HG02885 (cell line): ENCODE measurements at regions not wholly inside any gene's neighbourhood (a gene's known extent, or its start where the extent isn't known, plus 50 kb on each side); places are given as distances from the start of the nearest gene placed in this dataset.
"Not testable (repeated sequence)": the region's sequence is repeated elsewhere in the genome, so short reads cannot be mapped to it uniquely, and the experiment has no call there.

Experiments used
- ATAC-seq: cut with Tn5 transposase; IDR thresholded peaks from one replicate; pipeline ENCODE4 v1.9.1; 2021; ENCODE audit warnings: mild to moderate bottlenecking; ENCODE audit not compliant: unreplicated experiment, poor library complexity

DNA sequence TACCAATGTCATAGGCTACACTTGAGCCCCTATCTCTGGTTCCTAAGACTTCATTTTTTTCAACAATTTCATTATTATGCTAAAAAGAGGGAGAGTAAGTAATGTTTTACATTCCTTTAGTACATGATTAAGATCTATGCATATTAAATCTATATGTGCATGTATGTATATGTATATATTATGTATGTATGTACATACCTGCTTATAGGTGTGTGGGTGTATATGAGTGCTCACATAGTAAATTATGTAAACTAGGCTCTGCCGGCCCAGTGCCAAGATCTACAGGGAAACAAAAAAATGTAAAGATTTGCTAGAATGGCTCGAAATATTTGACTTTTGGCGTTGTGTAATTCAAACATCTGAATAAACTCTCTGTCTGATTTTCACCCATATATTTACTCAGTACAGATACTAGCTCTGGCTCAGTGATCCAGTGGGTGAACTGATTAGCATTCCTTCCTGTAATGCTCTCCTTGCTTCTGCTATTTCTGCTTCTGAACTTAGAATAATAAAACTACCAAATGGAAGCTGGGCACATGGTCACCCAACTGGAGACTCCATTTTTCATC is 113.1 kb upstream of the FGGY start:
- no peak for ATAC-seq

DNA sequence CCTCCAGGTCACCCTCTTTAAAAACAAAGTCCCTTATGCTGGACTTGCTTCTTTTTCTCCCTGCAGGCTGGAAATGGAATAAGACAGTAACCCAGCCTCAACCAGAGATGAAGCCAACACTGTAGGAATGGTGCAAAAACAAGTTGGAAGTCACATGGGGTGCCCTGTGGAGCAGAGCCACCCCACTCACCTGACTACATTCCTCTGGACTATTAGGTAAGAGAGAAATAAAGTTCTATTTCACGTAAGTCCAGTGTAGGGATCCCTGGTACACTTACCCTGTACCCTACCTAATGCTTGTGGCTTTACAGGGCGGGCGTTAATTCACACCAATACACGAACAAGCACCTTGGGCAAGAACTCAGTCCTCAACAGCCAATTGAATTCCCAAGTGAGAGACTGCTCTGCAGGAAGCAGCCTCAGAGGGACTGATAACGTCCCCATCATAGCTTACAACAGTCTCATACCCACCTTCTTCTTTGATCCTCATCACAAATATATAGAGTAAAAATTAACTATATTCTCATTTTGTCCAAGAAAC is 112.5 kb upstream of the FGGY start:
- ATAC-seq: no peak

- no peak for ATAC-seq
Observed at GRCh38 chr1:59185163-59185860, 111.6 kb upstream of the FGGY start.

DNA sequence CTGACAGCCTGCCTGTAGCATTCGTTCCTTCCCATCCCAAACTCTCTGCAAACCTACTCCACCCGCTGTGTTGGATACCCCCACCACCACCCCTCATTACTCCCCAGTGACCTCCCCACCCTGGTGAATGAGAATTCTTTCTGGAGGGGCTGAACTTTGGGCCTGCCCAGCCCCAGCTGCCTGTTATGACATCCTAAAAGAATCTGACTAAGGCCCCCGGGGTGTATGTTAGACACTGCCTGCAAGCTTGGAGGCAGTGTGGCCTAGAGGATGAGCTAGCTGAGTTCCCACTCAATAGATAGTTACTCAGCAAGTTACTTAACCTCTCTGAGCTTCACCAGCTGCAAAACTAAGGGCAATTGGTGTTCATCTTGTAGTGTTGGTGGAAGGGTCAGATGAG is 110.2 kb upstream of the FGGY start:
- no peak for ATAC-seq

DNA sequence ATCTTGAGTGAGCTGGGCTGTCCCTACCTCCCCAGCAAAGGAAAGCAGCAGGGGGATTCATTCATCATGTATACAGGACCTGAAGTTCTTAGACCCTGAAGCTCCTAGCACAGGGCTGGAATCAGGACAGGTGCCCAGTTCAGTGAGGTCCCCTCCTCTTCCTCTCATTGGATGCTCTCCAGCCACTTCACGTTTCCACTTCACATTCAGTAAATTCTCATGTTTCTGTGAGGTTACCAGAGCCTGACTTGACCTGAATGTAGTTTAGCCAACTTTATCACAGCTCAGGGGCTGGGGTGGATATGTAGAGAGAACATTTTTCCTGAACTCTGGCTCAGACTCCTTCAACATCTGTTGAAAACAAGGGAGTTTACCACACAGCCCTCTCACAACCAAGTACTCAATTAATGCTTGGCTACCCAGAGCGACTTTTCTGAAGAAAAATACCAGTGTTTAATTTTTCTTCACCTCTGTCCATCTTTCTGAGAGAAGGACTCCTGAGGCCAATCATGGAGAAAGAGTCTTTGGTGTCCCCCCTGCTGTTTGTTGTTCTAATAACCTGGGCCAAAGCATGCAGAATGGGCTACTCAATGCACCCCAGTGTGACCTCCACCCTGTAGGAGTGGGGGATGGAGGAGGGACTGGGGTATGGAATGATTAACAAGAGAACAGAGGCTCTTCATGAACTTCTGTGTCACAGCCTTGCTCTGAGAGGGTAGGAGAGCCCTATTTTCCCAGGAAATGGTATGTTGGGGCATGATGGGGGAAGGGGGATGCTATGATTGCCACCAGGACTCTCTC is 108.3 kb upstream of the FGGY start:
- ATAC-seq: no peak

- ATAC-seq: no peak
Observed at GRCh38 chr1:59193443-59194093, 103.3 kb upstream of the FGGY start.

DNA sequence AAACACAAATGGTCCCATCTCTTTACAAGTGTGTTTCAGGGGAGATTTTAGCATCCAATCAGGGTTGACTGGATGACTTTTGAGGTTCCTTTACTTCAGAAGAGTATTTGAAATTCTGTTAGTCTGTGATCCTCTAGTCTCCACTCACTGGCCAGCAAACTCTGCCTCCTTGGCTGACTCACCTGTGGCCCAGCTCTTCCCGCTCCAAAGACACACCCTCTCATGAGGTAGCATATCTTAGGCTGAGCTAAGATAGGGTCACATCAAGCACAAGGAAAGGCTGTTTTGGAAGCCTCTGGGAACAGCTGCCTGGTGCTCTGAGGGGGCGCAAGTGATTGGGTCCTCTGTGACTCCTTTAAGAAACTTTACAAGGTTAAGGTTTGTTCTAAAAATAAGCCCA is 102.3 kb upstream of the FGGY start:
- no peak for ATAC-seq

GRCh38 chr1:59195151-59195550 is 101.7 kb upstream of the FGGY start:
- no peak for ATAC-seq

- no peak for ATAC-seq
Observed at GRCh38 chr1:59198564-59198963, 98.3 kb upstream of the FGGY start.

GRCh38 chr1:59199147-59199546 is 97.7 kb upstream of the FGGY start:
- no peak for ATAC-seq

DNA sequence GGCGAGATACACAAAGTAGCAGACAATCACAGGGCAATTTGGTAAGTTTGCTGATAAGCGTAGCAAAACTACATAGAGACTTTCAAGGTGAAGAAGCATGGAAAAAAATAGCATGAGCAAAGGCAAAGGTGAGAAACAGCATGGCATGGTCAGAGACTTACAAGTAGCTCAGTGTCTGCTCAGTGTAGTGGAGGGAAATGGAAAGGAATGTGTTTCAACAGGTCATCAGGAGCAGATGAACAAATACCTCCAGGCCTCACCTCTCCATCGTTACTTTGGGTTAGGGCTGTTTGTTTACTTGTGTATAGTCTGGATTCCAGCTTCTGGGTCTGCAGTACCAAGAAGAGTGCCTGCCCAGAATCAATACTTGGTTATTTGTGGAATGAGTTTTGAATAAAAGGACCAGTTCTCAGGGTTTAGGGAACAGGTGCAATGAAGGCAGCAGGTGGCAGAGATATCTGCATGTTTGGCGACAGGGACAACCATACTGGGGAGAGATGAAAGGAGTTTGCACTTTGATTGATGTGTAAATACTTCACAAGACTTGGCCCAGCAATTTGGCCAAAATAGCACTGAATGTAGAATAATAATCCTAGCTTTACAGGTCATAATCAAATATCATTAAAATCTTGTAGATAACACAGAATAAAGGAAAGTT is 97.0 kb upstream of the FGGY start:
- no peak for ATAC-seq

DNA sequence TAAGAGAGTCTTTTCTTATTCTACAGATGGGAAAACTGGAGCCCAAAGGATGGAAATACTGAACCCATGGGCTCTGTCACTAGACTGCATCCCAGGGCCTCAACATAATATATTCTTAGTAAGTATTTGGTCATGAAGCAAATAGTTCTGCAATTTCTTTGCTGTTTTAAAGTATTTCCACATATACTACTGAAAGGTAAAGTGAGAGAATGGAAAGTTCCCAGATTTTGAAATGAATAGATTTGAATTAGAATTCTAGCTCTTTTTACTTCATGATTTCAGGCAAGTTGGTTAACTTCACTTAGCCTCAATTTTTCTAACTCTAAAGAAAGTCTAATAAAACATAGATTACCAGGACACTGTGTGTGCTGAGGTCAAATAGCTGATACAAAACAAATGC is 95.6 kb upstream of the FGGY start:
- no peak for ATAC-seq

- ATAC-seq: no peak
Observed at GRCh38 chr1:59202455-59202854, 94.4 kb upstream of the FGGY start.

DNA sequence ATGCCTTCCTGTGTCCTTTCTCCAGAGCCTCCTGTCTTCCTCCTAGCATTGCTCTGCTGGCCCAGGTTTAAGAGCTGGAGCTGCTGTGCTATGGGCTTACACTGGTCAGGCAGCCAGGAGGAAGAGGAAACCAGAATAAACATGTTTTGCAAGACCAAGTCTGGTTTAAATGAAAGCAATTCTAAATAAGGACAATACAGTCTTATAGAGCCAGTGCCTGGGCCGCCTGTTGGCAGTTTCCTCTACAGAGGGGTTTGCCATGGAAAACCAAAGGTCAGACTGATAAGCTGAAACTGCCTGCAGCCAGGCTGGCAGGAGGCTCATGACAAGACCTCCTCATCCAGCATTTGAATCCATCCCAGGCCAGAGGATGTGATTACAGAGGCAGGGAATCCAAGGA is 92.9 kb upstream of the FGGY start:
- no peak for ATAC-seq

GRCh38 chr1:59206616-59207015 is 90.3 kb upstream of the FGGY start:
- ATAC-seq: not testable (repeated sequence)

DNA sequence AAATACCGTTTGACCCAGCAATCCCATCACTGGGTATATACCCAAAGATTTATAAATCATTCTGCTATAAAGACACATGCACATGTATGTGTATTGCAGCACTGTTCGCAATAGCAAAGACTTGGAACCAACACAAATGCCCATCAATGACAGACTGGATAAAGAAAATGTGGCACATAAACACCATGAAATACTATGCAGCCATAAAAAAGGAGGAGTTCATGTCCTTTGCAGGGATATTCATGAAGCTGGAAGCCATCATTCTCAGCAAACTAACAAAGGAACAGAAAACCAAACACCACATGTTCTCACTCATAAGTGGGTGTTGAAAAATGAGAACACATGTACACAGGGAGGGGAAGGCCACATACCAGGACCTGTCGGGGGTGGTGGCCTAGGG is 86.5 kb upstream of the FGGY start:
- not testable (repeated sequence) for ATAC-seq

GRCh38 chr1:59212706-59213105 is 84.2 kb upstream of the FGGY start:
- ATAC-seq: no peak

DNA sequence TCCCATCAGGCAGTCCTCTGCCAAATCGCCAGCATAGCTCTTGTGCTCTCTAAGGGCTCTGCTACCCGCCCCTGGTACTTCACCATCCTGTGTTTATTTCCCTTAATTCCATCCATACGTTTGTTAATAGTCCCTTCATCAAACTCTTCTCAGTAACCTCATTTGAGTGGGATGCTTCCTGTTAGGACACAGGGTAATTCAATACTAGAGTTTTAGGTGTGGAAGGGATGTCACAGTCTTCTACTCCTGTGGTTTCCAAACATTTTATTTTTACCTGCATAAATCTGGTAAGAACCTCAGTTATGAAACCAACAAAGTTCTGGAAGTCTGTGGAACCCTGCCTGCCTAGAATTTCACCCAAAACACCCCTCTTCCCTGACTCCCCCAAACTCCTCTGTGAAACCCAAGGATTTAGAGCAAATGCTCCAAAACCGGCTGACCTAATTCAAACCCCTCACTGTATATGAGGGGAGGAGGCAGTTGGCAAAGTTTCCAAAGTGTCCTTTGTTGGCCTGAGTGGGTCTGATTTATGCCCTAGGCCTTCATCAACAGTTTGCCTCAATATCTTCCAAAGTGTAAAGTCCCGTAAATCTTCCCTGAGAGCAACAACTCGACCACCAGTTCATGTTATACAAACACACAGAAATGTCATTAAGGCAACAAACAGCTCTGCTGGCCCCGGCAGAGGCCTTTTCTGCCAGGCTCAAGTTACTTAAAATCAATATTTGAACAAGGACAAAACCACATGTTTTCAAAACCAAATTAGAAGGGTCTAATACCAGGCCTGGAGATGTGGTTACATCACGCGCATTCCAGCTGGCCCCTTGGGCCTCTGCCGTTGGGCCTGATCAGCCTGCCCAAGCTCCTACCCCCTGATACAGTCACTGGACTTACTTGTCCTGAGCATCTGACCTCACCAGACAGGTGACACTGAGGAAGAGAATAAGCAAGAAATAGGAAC is 82.4 kb upstream of the FGGY start:
- no peak for ATAC-seq

- no peak for ATAC-seq
Observed at GRCh38 chr1:59215766-59216291, 81.1 kb upstream of the FGGY start.
